Upper lobe of right lung (tissue), 1 donor: ENCODE measurements at regions not wholly inside any gene's neighbourhood (a gene's known extent, or its start where the extent isn't known, plus 50 kb on each side); places are given as distances from the start of the nearest gene placed in this dataset.

ENCODE experiments used
- ATAC-seq: fragments of 200-7000 bp; cut with Tn5 transposase; one replicate; pipeline ENCODE4 v1.9.1; 2020; ENCODE audit warnings: mild to moderate bottlenecking, moderate library complexity
- DNase-seq: peaks from one replicate; pipeline ENCODE4 v3.0.0-alpha.2; 2020
- H3K27ac ChIP-seq: fragments of 200-600 bp; one replicate; pipeline ENCODE4 v1.8.0; 2022
- H3K27me3 ChIP-seq: fragments of 200-600 bp; one replicate; pipeline ENCODE4 v1.8.0; 2022; ENCODE audit warnings: mild to moderate bottlenecking
- H3K36me3 ChIP-seq: fragments of 200-600 bp; one replicate; pipeline ENCODE4 v1.8.0; 2022
- H3K4me1 ChIP-seq: fragments of 200-600 bp; one replicate; pipeline ENCODE4 v1.8.0; 2022
- H3K4me3 ChIP-seq: fragments of 200-600 bp; one replicate; pipeline ENCODE4 v1.8.0; 2022; ENCODE audit warnings: mild to moderate bottlenecking
- H3K9me3 ChIP-seq: fragments of 200-600 bp; one replicate; pipeline ENCODE4 v1.8.0; 2022
- intact Hi-C: fragments of 100-400 bp; cut with DNase I; formaldehyde crosslinking; loops from one replicate; pipeline ENCODE4 v1.11.0; 2022
- TF ChIP-seq, protein P1 (sequence below): fragments of 200-600 bp; IDR thresholded peaks from one replicate; pipeline ENCODE4 v1.8.0; 2022; ENCODE audit warnings: antibody characterized with exemption
- donor health status: DM: no; HTN: yes; CAD: no; lungs with severe emphysema.

DNA sequence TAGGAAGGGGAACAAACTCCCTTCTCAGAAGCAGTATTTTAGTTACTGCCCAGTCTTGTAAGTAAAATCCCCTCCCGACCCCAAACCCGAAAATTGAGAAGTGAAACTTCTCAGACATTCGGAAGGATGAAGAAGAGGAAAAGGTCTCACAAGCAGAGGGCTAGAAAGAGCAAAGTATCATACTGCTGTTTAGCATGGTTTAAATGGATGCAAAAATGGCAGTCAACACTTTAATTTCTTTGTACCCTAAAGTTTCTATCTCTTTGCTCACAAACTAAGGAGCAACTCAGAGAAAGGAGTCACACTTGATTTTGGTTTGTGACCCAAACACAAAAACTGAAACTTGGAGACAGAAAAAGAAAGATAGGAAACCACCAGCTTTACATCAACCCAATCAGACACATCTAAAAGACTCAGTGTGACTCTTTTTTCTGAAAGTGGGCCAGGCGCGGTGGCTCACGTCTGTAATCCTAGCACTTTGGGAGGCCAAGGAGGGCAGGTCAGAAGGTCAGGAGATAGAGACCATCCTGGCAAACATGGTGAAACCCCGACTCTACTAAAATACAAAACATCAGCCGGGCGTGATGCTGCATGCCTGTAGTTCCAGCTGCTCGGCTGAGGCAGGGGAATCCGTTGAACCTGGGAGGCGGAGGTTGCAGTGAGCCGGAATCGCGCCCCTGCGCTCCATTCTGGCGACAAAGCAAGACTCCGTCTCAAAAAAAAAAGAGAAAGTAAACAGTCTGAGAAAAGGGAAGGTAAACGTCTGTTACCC is 63.2 kb upstream of the ATP11B start:
- ATAC-seq = peak; percentile 24
- Histone ChIP-seq H3K9me3 (no peaks in the 10 kb centered on the region), H3K4me1 (peaks cover 3% of the 10 kb centered on the region), H3K27me3 (no peaks in the 10 kb centered on the region), H3K4me3 (no peak overlapping the region), H3K36me3 (no peaks in the 10 kb centered on the region), H3K27ac (no peak overlapping the region)
- DNase-seq = no peak
- intact Hi-C loops = no loop called here
- TF ChIP-seq, protein P1, sequence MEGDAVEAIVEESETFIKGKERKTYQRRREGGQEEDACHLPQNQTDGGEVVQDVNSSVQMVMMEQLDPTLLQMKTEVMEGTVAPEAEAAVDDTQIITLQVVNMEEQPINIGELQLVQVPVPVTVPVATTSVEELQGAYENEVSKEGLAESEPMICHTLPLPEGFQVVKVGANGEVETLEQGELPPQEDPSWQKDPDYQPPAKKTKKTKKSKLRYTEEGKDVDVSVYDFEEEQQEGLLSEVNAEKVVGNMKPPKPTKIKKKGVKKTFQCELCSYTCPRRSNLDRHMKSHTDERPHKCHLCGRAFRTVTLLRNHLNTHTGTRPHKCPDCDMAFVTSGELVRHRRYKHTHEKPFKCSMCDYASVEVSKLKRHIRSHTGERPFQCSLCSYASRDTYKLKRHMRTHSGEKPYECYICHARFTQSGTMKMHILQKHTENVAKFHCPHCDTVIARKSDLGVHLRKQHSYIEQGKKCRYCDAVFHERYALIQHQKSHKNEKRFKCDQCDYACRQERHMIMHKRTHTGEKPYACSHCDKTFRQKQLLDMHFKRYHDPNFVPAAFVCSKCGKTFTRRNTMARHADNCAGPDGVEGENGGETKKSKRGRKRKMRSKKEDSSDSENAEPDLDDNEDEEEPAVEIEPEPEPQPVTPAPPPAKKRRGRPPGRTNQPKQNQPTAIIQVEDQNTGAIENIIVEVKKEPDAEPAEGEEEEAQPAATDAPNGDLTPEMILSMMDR = no peak

DNA sequence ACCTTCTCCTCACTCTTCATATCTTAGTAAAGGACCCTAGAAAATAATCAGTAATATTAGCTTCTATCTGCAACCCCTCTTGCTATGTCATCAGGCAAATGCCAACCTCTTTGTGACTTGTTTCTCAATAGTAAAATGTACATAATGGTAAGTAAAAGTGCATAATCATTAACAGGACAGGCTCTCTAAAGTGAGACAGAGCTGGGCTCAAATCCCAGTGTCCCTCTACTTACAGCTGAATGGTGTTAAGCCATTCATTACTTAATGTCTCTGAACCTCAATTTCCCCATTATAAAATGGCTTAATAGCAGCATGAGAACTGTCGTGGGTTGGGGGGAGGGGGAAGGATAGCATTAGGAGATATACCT is 62.6 kb upstream of the ATP11B start:
- H3K4me1 ChIP-seq = peaks cover 3% of the 10 kb centered on the region
- intact Hi-C loops = no loop called here
- ATAC-seq (peak; percentile 38), DNase-seq (no peak)
- H3K4me3 ChIP-seq = no peak overlapping the region
- TF ChIP-seq, protein P1 = no peak
- H3K27ac ChIP-seq = no peak overlapping the region
- no peaks in the 10 kb centered on the region for H3K36me3 ChIP-seq
- H3K27me3 ChIP-seq = no peaks in the 10 kb centered on the region
- H3K9me3 ChIP-seq = no peaks in the 10 kb centered on the region

DNA sequence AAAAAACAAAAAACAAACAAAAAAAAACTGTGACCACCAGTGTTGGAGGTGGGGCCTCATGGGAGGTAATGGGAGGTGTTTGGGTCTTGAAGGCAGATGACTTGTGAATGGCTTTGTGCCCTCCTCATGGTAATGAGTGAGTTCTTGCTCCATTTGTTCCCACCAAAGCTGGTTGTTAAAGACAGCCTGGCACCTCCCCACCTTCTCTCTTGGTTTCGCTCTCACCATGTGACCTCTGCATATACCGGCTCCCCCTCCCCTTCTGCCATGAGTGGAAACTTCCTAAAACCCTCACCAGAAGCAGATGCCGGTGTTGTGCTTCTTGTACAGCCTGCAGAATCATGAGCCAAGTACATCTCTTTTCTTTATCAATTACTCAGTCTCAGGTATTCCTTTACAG is 61.5 kb upstream of the ATP11B start:
- Histone ChIP-seq H3K4me3 (no peak overlapping the region), H3K27me3 (no peaks in the 10 kb centered on the region), H3K36me3 (no peaks in the 10 kb centered on the region), H3K27ac (no peak overlapping the region), H3K9me3 (no peaks in the 10 kb centered on the region), H3K4me1 (peaks cover 3% of the 10 kb centered on the region)
- ATAC-seq (no peak), DNase-seq (no peak)
- TF ChIP-seq, protein P1 = no peak
- intact Hi-C loops = no loop called here

DNA sequence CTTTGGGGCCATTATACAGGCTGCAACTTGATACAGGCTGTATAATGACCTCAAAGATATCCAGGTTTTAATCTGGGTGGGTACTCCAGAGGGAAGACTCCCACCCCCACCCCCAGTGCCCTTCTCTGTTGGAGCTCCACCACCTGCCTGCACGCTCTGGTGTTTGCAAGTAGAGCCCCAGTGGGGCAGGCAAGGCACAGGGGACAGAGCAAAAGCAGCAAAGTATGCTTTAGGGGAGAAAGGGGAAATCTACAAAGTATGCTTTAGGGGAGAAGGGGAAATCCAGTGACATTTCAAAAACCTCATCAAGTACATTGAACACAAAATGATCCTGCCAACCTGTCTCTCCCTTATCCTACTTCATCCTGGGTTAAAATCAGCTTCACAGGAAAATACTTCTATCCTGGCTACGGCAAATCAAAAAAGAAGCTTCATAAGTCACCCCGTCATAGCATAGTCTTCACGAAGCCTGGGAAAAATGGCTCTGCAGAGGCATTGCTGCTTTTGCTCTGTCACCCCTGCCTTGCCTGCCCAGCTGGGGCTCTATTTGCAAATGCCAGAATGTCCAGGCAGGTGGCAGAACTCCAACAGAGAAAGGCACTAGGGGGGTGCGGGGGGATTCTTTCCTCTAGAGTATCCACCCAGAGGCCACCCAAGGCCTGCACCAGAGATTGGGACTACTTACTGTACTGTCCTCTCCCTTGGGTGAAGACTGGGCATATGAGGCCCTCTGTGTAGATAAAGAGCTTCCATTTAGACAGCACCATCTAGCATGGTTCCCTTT is 60.9 kb upstream of the ATP11B start:
- Histone ChIP-seq H3K27me3 (no peaks in the 10 kb centered on the region), H3K9me3 (no peaks in the 10 kb centered on the region), H3K4me3 (no peak overlapping the region), H3K4me1 (peaks cover 3% of the 10 kb centered on the region), H3K36me3 (no peaks in the 10 kb centered on the region), H3K27ac (no peak overlapping the region)
- DNase-seq (no peak), ATAC-seq (no peak)
- TF ChIP-seq, protein P1 = no peak
- intact Hi-C loops = no loop called here

DNA sequence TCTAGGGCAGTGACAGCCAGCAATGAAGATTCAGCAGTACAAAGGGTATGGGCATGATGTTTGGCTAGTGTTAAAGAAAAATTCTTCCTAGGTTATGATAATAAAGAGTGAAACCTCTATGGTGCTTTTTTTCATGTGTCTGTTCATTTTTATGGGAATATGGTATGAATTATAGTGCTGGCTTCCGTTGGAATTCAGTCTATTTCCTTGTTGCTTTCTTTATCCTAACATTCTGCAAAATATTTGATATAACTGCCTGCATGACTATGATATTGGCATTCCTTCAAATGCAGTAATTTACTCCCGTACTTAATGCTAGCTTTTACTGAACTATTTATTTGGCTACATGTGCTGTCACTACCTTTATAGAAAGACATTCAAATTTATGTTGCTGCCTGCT is 57.6 kb upstream of the ATP11B start:
- no peak for ATAC-seq
- intact Hi-C loops = no loop called here
- Histone ChIP-seq H3K27me3 (no peaks in the 10 kb centered on the region), H3K9me3 (no peaks in the 10 kb centered on the region), H3K4me3 (no peak overlapping the region), H3K36me3 (no peaks in the 10 kb centered on the region), H3K27ac (no peak overlapping the region), H3K4me1 (peaks cover 3% of the 10 kb centered on the region)
- DNase-seq = no peak
- TF ChIP-seq, protein P1 = no peak
